H7 (cell line): ENCODE measurements at regions not wholly inside any gene's neighbourhood (a gene's known extent, or its start where the extent isn't known, plus 50 kb on each side); places are given as distances from the start of the nearest gene placed in this dataset.

ENCODE experiments used
- DNase-seq: peaks from one replicate; pipeline ENCODE4 v3.0.0; 2012
- H3K27me3 ChIP-seq: 2 replicates; pipeline ENCODE4 v1.6.0; 2011; ENCODE audit warnings: mild to moderate bottlenecking, low read length; ENCODE audit not compliant: control insufficient read depth, insufficient read depth
- H3K36me3 ChIP-seq: replicated peaks from 2 replicates; pipeline ENCODE4 v1.5.1; 2011; ENCODE audit warnings: low read length; ENCODE audit not compliant: control insufficient read depth, insufficient read depth
- H3K4me3 ChIP-seq: 2 replicates; pipeline ENCODE4 v1.5.1; 2011; ENCODE audit warnings: low read depth, mild to moderate bottlenecking, control low read depth, low read length, moderate library complexity; ENCODE audit not compliant: insufficient read depth

DNA sequence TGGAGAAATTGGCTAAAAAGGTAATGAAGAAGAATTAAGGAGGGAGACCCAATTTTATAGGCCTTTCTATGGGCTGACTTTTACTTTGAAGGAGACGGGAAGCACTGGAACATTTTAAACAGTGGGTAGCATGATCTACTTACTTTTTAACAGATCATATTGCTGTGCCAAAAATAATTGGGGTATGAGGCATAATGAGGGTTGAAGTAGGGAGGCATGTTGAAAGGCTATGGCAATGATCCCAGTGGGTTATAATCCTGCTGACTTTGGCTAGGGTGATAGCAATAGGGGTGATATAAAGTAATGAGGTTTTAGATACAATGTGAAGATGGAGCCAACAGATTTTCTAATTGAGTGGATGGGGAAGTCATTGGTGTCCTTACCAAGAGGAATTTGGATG lies 73.2 kb downstream of the GPR37 start:
- Histone ChIP-seq H3K36me3 (no peaks in the 10 kb centered on the region), H3K27me3 (no peaks in the 10 kb centered on the region), H3K4me3 (no peak overlapping the region)
- DNase-seq = no peak

DNA sequence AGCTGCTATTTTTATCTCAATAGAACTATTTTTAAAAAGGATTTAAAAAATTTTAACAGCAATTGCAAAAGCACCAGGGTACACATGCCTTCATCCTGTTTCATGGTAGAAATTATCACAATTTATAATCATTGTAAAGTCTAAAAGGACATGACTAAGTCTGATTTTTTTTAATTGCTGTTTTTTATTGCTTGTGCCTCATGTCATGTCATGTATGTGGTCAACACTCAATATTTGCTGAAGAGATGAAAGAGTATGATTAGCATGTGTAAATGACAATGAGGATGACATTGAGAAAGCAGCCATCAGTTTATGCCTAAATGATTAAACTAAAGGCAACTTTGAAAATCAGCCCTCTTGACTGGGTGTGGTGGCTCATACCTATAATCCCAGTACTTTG lies 74.8 kb downstream of the GPR37 start:
- no peaks in the 10 kb centered on the region for H3K36me3 ChIP-seq
- no peaks in the 10 kb centered on the region for H3K27me3 ChIP-seq
- no peak overlapping the region for H3K4me3 ChIP-seq
- DNase-seq = no peak

DNA sequence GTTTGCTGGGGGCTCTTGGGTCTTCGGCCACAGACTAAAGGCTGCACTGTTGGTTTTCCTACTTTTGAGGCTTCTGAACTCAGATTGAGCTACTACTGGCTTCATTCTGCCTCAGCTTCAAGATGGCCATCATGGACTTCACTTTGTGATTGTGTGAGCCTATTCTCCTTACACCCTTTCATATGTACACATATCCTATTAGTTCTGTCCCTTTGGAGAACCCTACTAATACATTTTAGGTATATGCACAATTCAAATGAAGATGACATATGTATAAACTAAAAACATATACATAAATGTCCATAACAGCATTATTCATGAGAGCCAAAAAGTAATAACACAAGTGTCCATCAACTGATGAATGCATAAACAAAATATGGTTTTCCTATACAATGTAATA lies 75.7 kb downstream of the GPR37 start:
- DNase-seq = no peak
- Histone ChIP-seq H3K36me3 (no peaks in the 10 kb centered on the region), H3K4me3 (no peak overlapping the region), H3K27me3 (no peaks in the 10 kb centered on the region)

DNA sequence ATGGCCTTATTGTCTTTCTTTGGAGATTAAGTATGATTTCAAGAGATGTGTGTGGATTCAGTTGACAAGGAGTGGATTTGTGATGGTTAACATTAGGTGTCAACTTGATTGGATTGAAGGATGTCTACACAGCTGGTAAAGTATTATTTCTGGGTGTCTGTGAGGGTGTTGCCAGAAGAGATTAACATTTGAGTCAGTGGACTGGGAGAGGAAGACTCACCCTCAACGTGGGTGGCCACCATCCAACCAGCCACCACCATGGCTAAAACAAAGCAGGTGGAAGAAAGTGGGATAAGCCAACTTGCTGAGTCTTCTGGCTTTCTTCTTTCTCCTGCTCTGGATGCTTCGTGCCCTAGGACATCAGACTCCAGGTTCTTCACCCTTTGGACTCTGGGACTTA lies 76.1 kb downstream of the GPR37 start:
- H3K27me3 ChIP-seq = no peaks in the 10 kb centered on the region
- DNase-seq = no peak
- no peaks in the 10 kb centered on the region for H3K36me3 ChIP-seq
- no peak overlapping the region for H3K4me3 ChIP-seq

DNA sequence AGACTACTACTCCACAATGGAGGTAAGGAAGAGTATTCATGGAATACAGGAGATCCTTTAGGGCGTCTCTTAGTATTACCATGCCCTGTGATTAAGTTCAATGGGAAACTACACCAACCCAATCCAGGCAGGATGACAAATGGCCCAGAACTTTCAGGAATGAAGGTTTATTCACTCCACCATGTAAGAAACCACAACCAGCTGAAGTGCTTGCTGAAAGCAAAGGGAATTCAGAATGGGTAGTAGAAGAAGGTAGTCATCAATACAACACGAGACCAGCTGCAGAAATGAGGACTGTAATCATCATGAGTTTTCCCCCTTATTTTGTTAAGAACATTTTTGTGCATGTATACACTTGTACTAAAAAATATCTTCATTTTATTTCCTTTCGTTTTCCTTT lies 76.6 kb downstream of the GPR37 start:
- no peak for DNase-seq
- no peaks in the 10 kb centered on the region for H3K27me3 ChIP-seq
- no peaks in the 10 kb centered on the region for H3K36me3 ChIP-seq
- no peak overlapping the region for H3K4me3 ChIP-seq

DNA sequence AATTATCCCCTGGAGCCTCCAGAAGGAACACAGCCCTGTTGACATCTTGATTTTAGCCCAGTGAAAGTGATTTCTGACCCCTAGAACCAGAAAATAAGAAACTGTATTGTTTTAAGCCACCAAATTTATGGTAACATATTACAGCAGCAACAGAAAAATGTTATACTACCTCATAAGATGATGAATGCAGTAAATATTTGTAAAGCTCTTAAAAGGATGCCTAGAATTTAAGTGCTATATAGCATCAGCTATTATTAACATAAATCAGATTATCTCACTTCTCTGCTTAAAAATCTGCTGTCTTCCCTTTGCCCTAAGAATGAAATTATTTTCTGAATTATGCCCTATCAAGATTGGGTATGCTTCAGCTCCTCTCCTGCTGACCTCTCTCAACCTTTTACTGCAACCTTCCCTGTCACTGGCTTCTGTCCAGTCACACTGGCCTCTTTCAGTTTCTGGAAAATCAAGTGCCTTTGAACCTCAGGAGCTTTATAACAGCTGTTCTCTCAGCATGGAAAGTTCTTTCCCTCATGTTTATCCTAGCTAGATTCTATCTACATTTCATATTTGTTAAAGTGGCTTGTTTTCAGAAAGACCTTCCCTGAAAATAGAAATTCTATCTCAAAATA lies 78.9 kb downstream of the GPR37 start:
- no peak for DNase-seq
- Histone ChIP-seq H3K4me3 (no peak overlapping the region), H3K36me3 (no peaks in the 10 kb centered on the region), H3K27me3 (no peaks in the 10 kb centered on the region)

DNA sequence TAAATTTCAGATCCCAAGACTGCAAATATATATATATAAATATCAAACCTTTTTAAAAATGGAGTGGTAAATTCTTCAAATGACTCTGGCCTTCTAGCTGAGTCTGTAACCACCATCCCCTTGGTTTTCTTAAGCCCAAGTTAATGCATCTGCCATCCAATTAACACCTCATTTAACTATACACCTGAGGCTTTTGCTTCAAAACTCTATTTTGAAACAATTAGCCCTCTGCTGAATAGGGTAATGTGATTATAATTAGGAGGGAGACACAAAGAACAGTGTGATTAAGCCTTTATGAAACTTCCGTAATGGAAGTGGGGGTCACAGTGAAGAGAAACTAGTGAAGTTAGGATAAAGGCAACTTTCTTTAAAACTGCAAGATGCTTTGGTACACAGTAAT lies 83.6 kb downstream of the GPR37 start:
- Histone ChIP-seq H3K27me3 (no peaks in the 10 kb centered on the region), H3K4me3 (no peak overlapping the region), H3K36me3 (no peaks in the 10 kb centered on the region)
- DNase-seq = no peak

DNA sequence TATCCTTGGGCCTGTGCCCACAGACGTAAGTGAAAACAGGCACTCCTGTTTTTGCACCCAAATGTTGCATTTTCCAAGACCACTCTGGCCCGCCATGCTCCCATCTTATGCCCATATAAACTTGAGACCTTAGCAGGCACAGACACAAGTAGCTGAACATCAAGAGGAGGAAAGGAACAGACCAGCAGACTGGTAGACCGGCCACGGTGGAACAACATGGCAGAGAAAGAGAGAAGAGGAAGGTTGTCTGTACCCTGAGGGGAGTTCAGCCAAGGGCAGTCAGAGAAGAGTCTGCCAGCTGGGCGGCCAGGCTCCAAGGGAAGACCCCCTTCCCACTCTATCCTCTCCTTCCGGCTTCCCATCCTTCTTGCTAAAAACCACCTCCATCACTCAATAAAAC lies 85.3 kb downstream of the GPR37 start:
- H3K4me3 ChIP-seq = no peak overlapping the region
- DNase-seq = no peak
- no peaks in the 10 kb centered on the region for H3K27me3 ChIP-seq
- no peaks in the 10 kb centered on the region for H3K36me3 ChIP-seq

DNA sequence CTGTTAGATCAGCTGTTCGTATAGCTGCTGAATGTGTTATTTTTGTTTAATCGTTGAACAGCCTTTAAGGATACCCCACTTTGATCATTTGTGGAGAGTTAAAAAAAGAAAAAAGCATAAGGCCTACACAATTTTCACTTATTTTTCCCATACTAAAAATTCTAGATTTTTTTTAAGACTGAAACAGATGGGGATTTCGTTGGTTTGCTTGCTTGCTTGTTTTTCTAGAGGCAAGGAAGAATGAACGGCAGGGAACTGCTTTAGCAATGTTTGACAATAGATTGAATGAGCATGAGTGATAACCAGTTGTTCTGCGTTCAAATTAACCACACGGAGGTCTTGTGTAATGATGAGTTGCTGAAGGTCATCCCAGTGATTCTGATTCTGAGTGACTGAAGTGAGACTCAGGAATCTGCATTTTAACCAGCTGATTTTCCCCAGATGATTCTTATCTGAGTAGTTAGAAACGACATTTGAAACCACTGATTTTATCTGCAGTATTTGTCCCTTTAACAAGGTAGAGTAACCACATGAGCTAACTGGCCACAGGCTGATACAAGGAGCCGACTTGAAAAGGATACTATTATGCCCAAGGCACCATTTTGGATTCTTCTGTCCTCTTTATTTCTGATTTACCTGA lies 85.9 kb downstream of the GPR37 start:
- H3K4me3 ChIP-seq = no peak overlapping the region
- no peaks in the 10 kb centered on the region for H3K27me3 ChIP-seq
- no peak for DNase-seq
- no peaks in the 10 kb centered on the region for H3K36me3 ChIP-seq

DNA sequence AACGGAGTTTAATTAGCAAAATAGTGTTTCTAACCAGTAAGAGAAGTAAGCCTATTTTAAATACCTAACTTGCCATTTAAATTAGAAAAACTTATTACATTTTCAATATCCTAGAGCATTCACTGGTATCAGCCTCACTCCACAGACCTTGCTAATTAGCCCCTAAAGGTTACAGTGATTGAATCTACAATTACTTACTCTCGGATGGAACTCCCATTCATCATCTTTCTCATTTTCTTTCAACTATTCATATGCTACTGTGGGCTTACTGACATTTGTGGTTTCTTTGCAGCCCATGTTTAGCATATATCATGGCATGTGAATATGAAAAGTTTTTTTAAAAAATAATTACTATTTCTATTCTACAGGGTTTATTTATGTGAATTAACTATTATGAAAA lies 86.4 kb downstream of the GPR37 start:
- Histone ChIP-seq H3K36me3 (no peaks in the 10 kb centered on the region), H3K27me3 (no peaks in the 10 kb centered on the region), H3K4me3 (no peak overlapping the region)
- no peak for DNase-seq

DNA sequence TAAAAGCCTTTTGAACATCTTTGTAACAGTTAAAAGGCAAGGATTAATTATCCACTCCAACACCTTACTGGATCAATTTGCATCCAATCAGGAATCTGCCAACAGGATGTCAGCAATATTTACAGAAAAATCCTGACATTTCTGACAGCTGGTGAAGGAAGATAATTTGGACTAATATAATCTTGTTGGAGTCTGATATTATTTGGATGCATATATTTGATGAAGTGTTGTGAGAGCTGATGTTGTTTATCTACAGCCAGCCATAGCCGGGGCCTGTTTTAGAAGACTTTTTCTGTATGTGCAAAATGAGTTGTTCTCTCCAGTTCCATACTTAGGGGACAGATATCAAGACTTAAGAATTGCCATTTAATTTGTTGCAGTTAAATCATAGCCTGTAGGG lies 91.1 kb downstream of the GPR37 start:
- no peak overlapping the region for H3K4me3 ChIP-seq
- DNase-seq = no peak

DNA sequence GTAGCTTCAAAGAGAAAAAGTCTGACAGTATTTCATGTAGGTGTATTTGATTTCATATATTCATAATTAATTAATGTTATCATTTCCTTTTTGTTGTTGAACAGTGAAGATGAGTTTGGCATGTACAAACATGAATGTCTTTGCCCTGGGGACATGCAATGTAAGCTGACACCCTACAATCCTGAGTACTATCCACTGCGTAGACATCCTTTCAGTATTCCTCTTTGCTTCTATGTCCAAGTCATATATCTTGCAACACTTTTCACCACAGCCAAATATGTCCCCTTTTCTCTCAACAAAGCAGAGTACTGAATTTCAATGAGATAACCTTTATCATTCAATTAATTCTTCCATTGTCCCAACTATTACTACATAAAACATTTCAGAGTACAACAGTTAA lies 93.6 kb downstream of the GPR37 start:
- DNase-seq = no peak
- Histone ChIP-seq H3K27me3 (no peaks in the 10 kb centered on the region), H3K4me3 (no peak overlapping the region), H3K36me3 (no peaks in the 10 kb centered on the region)

More for the DNA sequence above, 91.1 kb downstream of the GPR37 start:
- H3K27me3 ChIP-seq = no peaks in the 10 kb centered on the region
- H3K36me3 ChIP-seq = no peaks in the 10 kb centered on the region

DNA sequence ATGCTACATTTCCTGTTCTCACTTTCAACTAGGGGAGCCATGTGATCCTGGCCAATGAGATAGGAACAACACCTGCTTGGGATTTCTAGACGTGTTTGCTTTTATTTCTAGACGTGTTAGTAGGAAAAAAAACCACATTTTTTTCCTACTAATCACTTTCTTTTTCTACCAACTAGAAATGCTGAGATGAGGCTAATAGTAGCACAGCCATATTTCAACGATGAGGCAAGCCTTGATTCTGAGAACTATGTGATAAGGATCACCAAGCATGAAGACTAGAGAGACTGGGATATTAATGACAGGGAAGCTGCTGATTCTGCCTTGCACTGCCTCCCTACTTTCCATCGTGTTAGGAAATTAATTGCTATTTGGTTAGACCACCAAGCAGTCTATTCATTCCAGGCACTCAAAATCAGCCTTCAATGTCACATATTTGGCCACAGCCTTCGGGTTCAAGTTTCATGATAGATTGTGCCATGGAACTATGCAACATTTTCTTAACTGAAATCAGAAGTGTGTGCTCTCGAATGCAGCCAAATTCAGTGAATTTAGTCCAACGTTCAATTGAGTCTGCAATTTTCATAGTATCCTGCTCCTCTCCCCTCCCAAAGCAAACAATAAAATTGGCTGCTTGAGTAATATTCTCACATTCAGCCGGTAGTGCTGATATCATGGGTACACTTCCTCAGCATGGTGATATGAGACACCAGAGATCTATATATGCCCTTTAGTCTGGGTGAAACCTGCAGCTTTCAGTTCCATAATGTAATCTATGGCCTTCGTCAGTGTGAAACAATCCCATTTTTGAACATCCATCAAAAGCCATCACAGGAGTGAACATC lies 98.1 kb downstream of the GPR37 start:
- DNase-seq = no peak
- Histone ChIP-seq H3K27me3 (no peaks in the 10 kb centered on the region), H3K4me3 (no peak overlapping the region), H3K36me3 (no peaks in the 10 kb centered on the region)

DNA sequence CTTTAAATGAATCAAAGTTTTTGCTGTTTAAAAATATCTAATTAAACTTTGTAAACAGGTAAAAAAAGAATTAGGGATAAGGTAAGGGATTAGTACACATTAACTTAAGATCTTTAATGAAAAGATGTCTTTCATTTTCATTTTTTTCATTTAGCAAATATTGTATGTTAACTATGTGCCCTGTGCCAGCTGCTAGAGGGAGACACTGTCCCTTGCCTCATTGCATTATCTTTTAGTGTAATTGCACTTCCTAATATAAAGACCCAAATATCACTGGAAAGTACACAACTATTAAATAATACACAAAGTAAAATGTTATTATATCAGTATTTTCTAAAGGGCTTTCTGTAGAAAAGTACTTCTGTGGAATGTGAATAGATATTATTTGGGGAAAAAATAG lies 102.7 kb downstream of the GPR37 start:
- Histone ChIP-seq H3K36me3 (no peaks in the 10 kb centered on the region), H3K4me3 (no peak overlapping the region), H3K27me3 (no peaks in the 10 kb centered on the region)
- no peak for DNase-seq

DNA sequence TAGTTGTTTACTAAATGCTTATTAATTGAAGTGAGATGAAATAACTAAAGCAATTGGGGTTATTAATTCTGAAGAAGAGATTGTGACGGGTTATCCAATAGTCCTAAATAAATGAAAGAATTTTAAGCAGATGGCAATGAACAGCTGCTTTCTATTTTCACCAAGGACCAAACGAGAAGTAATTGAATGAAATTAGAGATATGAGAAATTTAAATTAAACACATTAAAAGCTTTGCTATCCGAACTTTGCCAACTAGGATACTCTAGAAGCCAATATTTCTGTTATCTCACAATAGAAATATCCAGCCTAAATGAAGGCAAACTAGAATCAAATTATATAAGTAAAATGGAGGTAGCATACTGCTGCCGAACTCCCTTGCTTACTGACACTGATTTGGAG lies 103.2 kb downstream of the GPR37 start:
- Histone ChIP-seq H3K27me3 (no peaks in the 10 kb centered on the region), H3K4me3 (no peak overlapping the region), H3K36me3 (no peaks in the 10 kb centered on the region)
- no peak for DNase-seq
